BE2C (cell line): ENCODE measurements at regions not wholly inside any gene's neighbourhood (a gene's known extent, or its start where the extent isn't known, plus 50 kb on each side); places are given as distances from the start of the nearest gene placed in this dataset.

Experiments
- DNase-seq: peaks from one replicate; pipeline ENCODE4 v3.0.0-alpha.2; 2020
- H3K27me3 ChIP-seq: fragments of 250-450 bp; sonication (Bioruptor Pico); 2 replicates; pipeline ENCODE4 v1.5.1; 2020; ENCODE audit warnings: mild to moderate bottlenecking
- H3K36me3 ChIP-seq: fragments of 250-450 bp; sonication (Bioruptor Pico); 2 replicates; pipeline ENCODE4 v1.5.1; 2020; ENCODE audit warnings: mild to moderate bottlenecking
- H3K4me1 ChIP-seq: fragments of 250-450 bp; sonication (Bioruptor Pico); 2 replicates; pipeline ENCODE4 v1.5.1; 2020
- H3K4me3 ChIP-seq: 2 replicates; pipeline ENCODE4 v1.5.1; 2011; ENCODE audit warnings: low read depth, low read length
- H3K9me3 ChIP-seq: fragments of 250-450 bp; sonication (Bioruptor Pico); 2 replicates; pipeline ENCODE4 v1.5.1; 2020
- TF ChIP-seq, protein P1 (sequence below): IDR thresholded peaks from 2 replicates; pipeline ENCODE4 v1.5.1; 2012; ENCODE audit warnings: mild to moderate bottlenecking, low read depth, low read length

DNA sequence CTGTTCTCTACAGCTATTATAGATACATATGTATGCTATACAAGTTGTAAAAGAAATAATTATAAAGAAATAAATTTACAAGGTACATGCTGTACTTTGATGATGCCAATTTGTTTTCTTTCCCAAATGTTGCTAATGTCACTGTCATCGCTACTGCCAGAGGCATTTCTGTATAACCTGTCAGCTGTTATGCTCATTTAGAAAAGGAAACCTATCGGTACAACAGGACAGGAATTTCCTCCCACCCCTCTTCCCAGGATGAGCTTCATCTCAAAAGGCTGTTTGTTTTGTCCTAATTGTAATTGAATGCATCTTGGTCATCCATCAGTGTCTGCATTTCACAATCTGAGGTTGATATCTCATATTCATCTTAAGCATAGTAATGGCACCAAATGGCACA is 975.7 kb downstream of the TTLL7 start:
- H3K36me3 ChIP-seq: no peaks in the 10 kb centered on the region
- DNase-seq: no peak
- no peaks in the 10 kb centered on the region for H3K4me1 ChIP-seq
- no peaks in the 10 kb centered on the region for H3K9me3 ChIP-seq
- TF ChIP-seq, protein P1, sequence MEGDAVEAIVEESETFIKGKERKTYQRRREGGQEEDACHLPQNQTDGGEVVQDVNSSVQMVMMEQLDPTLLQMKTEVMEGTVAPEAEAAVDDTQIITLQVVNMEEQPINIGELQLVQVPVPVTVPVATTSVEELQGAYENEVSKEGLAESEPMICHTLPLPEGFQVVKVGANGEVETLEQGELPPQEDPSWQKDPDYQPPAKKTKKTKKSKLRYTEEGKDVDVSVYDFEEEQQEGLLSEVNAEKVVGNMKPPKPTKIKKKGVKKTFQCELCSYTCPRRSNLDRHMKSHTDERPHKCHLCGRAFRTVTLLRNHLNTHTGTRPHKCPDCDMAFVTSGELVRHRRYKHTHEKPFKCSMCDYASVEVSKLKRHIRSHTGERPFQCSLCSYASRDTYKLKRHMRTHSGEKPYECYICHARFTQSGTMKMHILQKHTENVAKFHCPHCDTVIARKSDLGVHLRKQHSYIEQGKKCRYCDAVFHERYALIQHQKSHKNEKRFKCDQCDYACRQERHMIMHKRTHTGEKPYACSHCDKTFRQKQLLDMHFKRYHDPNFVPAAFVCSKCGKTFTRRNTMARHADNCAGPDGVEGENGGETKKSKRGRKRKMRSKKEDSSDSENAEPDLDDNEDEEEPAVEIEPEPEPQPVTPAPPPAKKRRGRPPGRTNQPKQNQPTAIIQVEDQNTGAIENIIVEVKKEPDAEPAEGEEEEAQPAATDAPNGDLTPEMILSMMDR: no peak
- no peaks in the 10 kb centered on the region for H3K27me3 ChIP-seq
- no peak overlapping the region for H3K4me3 ChIP-seq

DNA sequence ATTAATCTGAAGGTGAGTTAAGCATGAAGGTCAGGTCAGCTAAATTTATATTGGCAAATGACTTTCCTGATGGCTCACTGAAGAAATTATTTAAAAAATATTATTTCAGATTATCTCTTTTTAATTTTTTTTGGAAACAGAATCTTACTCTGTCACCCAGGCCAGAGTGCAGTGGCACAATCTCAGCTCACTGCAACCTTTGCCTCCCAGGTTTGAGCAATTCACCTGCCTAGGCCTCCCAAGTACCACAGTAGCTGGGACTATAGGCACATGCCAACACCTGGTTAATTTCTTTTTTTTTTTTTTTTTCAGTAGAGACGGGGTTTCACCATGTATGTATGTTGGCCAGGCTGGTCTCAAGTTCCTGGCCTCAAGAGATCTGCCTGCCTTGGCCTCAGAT is 976.7 kb downstream of the TTLL7 start:
- Histone ChIP-seq H3K4me1 (no peaks in the 10 kb centered on the region), H3K9me3 (no peaks in the 10 kb centered on the region)

DNA sequence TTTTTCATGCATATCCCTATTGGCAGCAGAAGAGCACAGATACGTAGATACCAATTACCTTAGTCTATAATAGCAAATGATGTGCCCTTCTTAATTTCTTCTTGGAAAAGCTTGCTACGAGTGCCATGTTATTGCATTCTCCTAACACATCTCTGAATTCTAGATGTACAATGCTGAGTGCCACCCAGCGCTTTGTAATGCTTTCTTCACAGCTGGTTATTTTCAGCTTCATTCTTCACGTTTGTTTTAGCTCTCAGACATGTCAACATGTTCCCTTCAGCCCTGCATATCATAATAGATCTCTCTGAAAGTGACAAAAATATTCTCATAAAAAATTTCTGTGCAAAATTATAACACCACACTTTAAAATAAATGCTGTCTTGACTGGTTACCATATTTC is 981.2 kb downstream of the TTLL7 start:
- no peak for DNase-seq
- H3K4me3 ChIP-seq: no peak overlapping the region
- no peaks in the 10 kb centered on the region for H3K36me3 ChIP-seq
- no peaks in the 10 kb centered on the region for H3K9me3 ChIP-seq
- no peaks in the 10 kb centered on the region for H3K4me1 ChIP-seq
- H3K27me3 ChIP-seq: no peaks in the 10 kb centered on the region
- TF ChIP-seq, protein P1: no peak

More for the DNA sequence above, 976.7 kb downstream of the TTLL7 start:
- H3K36me3 ChIP-seq: no peaks in the 10 kb centered on the region
- H3K27me3 ChIP-seq: no peaks in the 10 kb centered on the region
- TF ChIP-seq, protein P1: no peak
- no peak overlapping the region for H3K4me3 ChIP-seq
- DNase-seq: no peak

DNA sequence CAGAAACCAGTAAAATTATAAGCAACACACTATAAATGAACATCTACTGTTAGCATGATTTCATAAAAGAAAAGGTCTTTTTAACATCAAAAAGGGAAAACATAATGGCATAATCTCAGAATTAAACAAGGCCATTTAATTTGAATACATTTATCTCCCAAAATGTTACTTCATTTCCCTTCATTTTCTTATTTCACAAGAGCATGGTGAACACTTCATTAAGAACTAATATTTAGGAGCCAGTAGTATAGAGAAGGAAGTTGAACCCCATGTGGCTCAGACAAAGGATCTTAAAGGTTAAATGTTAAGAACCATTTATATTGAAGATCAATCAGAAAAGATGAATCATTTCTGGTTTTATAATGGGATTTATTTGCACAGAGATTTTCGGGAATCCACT is 981.7 kb downstream of the TTLL7 start:
- TF ChIP-seq, protein P1: no peak

DNA sequence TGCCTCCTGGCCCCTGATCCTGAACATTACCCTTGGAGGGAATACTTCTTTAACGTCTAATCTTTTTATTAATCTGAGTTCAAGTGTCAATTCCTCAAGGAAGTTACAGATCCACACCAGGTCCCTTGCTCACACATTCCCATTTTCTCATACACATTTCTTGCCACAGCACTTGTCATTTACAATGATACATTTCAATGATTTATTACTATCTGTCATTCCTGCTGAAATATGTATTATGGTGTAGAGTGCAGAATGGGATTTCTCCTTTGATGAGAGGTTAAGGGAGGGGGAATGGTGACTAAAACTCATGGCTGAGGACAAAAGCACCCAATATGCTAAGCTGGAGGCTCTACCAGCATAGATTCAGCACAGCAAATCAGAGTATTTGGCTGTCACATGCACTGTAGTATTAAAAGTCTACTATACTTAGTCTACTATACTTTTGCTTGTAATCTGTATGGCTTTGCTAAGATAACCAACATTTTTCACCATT is 982.5 kb downstream of the TTLL7 start:
- no peaks in the 10 kb centered on the region for H3K36me3 ChIP-seq
- no peaks in the 10 kb centered on the region for H3K9me3 ChIP-seq
- H3K4me1 ChIP-seq: no peaks in the 10 kb centered on the region
- no peak for DNase-seq
- TF ChIP-seq, protein P1: no peak
- no peaks in the 10 kb centered on the region for H3K27me3 ChIP-seq
- H3K4me3 ChIP-seq: no peak overlapping the region

More for the DNA sequence above, 981.7 kb downstream of the TTLL7 start:
- Histone ChIP-seq H3K9me3 (no peaks in the 10 kb centered on the region), H3K36me3 (no peaks in the 10 kb centered on the region), H3K4me3 (no peak overlapping the region), H3K4me1 (no peaks in the 10 kb centered on the region), H3K27me3 (no peaks in the 10 kb centered on the region)
- no peak for DNase-seq

DNA sequence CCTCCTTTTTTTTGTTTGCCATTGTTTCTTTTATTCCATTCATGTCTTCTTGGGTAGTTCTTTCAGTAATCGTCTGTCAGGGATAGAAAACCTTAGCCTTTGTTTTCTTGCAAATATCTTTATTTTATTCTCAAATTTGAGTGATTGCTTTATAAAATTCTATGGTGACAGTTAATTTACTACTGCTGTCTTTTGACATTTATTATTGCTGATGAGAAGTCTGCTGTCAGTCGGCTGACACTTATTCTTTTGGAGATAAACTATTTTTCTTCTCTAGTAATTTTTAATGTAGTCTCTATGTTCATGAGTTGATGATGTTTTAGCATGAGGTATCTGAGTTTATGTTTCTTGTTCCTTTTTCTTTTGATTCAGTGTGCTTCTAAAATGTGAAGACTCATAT is 983.8 kb downstream of the TTLL7 start:
- TF ChIP-seq, protein P1: no peak
- no peaks in the 10 kb centered on the region for H3K4me1 ChIP-seq
- no peaks in the 10 kb centered on the region for H3K36me3 ChIP-seq
- H3K4me3 ChIP-seq: no peak overlapping the region
- H3K9me3 ChIP-seq: no peaks in the 10 kb centered on the region
- DNase-seq: no peak
- no peaks in the 10 kb centered on the region for H3K27me3 ChIP-seq
